ENCODE measurements at regions not wholly inside any gene's neighbourhood (a gene's known extent, or its start where the extent isn't known, plus 50 kb on each side); places are given as distances from the start of the nearest gene placed in this dataset.

GRCh38 chr3:67176396-67176795 is 178.3 kb downstream of the KBTBD8 start:
- DNase-seq, result no peak
- Histone ChIP-seq H3K4me3 (no peak overlapping the region), H3K36me3 (no peaks in the 10 kb centered on the region), H3K27ac (no peak overlapping the region), H3K27me3 (replicated peaks in 1 of 7) (no peaks in the 10 kb centered on the region), H3K9me3 (peaks cover 0 to 31% (median 14%) of the 10 kb centered on the region in 8 donors), H3K4me1 (no peaks in the 10 kb centered on the region)
- peak in 1 of 3 donors; percentile 23 for TF ChIP-seq POLR2AphosphoS5 (IDR thresholded peaks at IDR 0.05)
- TF ChIP-seq, protein P1, sequence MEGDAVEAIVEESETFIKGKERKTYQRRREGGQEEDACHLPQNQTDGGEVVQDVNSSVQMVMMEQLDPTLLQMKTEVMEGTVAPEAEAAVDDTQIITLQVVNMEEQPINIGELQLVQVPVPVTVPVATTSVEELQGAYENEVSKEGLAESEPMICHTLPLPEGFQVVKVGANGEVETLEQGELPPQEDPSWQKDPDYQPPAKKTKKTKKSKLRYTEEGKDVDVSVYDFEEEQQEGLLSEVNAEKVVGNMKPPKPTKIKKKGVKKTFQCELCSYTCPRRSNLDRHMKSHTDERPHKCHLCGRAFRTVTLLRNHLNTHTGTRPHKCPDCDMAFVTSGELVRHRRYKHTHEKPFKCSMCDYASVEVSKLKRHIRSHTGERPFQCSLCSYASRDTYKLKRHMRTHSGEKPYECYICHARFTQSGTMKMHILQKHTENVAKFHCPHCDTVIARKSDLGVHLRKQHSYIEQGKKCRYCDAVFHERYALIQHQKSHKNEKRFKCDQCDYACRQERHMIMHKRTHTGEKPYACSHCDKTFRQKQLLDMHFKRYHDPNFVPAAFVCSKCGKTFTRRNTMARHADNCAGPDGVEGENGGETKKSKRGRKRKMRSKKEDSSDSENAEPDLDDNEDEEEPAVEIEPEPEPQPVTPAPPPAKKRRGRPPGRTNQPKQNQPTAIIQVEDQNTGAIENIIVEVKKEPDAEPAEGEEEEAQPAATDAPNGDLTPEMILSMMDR (IDR thresholded peaks at IDR 0.05 in 8 of 11, conservative IDR thresholded peaks at IDR 0.05 in 3 of 11), result no peak
- 78 to 89% (median 83%) methylated on average over 2 of the region's 2 CpGs for WGBS, 5 donors
- intact Hi-C loops (cut with DNase I; ENCODE audit: low total_unique reads), result no loop called here

GRCh38 chr3:67192466-67192865 is 194.4 kb downstream of the KBTBD8 start:
- Histone ChIP-seq H3K36me3 (no peaks in the 10 kb centered on the region), H3K27me3 (replicated peaks in 1 of 7) (no peaks in the 10 kb centered on the region), H3K4me1 (no peaks in the 10 kb centered on the region), H3K9me3 (peaks cover 0 to 9% (median 3%) of the 10 kb centered on the region in 8 donors), H3K4me3 (no peak overlapping the region), H3K27ac (no peak overlapping the region)
- DNase-seq, result no peak
- intact Hi-C loops (cut with DNase I; ENCODE audit: low total_unique reads), result no loop called here
- WGBS, 5 donors, result 82 to 90% (median 86%) methylated on average over 8 of the region's 8 CpGs
- TF ChIP-seq POLR2A (IDR thresholded peaks at IDR 0.05) (no peak), POLR2AphosphoS5 (IDR thresholded peaks at IDR 0.05) (no peak)
- TF ChIP-seq, protein P1 (IDR thresholded peaks at IDR 0.05 in 8 of 11, conservative IDR thresholded peaks at IDR 0.05 in 3 of 11), result no peak

DNA sequence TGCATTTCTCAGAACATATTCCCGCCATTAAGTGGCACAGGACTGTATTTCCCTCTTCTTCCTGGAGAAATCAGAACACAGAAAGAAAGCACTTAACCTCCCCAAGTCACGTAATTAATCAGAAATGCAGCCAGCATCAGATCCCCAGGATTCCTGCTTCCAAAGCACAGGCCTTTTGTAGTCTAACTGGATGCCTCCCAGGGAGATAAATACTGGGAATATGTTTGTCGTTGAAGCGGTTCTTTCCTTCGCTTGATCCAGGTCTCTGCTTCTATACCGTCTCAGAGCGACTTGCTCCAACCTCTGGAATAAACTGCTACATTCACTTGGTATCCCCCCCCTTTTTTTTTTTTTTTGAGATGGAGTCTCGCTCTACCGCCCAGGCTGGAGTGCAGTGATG is 198.6 kb downstream of the KBTBD8 start:
- Histone ChIP-seq H3K27me3 (replicated peaks in 1 of 7) (no peaks in the 10 kb centered on the region), H3K4me3 (no peak overlapping the region), H3K9me3 (no peaks in the 10 kb centered on the region), H3K4me1 (no peaks in the 10 kb centered on the region), H3K36me3 (no peaks in the 10 kb centered on the region), H3K27ac (no peak overlapping the region)
- intact Hi-C loops (cut with DNase I; ENCODE audit: low total_unique reads), result no loop called here
- TF ChIP-seq POLR2A (IDR thresholded peaks at IDR 0.05) (no peak), POLR2AphosphoS5 (IDR thresholded peaks at IDR 0.05) (no peak)
- TF ChIP-seq, protein P1 (IDR thresholded peaks at IDR 0.05 in 8 of 11, conservative IDR thresholded peaks at IDR 0.05 in 3 of 11), result no peak
- WGBS, 5 donors, result 92 to 93% (median 92%) methylated on average over 9 of the region's 9 CpGs
- DNase-seq, result no peak

GRCh38 chr3:67198374-67198773 is 200.3 kb downstream of the KBTBD8 start:
- Histone ChIP-seq H3K4me1 (no peaks in the 10 kb centered on the region), H3K4me3 (no peak overlapping the region), H3K36me3 (no peaks in the 10 kb centered on the region), H3K9me3 (no peaks in the 10 kb centered on the region), H3K27me3 (replicated peaks in 1 of 7) (no peaks in the 10 kb centered on the region), H3K27ac (no peak overlapping the region)
- intact Hi-C loops (cut with DNase I; ENCODE audit: low total_unique reads), result no loop called here
- 58 to 92% (median 85%) methylated on average over 1 of the region's 1 CpG for whole genome bisulfite sequencing, 5 donors
- no peak for DNase-seq
- TF ChIP-seq, protein P1 (IDR thresholded peaks at IDR 0.05 in 8 of 11, conservative IDR thresholded peaks at IDR 0.05 in 3 of 11), result no peak
- TF ChIP-seq POLR2A (IDR thresholded peaks at IDR 0.05) (no peak), POLR2AphosphoS5 (IDR thresholded peaks at IDR 0.05) (no peak)
